IMR-90 (cell line): ENCODE measurements at regions not wholly inside any gene's neighbourhood (a gene's known extent, or its start where the extent isn't known, plus 50 kb on each side); places are given as distances from the start of the nearest gene placed in this dataset.
A peak's percentile ranks its signal among the peaks of the same experiment; 100 is the strongest.

ENCODE experiments used
- ATAC-seq: fragments of 200-7000 bp; cut with Tn5 transposase; 2 replicates; pipeline ENCODE4 v1.9.1; 2020; ENCODE audit warnings: low read depth, mild to moderate bottlenecking, moderate library complexity
- BruUV-seq: library from RNA; stranded (reverse); fragments of 400-500 nt; replicated peaks from 2 replicates; lab custom pipeline; 2021; lab: Mats Ljungman, UMichigan
- CTCF ChIA-PET: fragments of 300-600 bp; formaldehyde crosslinking; extraction: SDS; loops from one replicate; lab custom pipeline; 2021; ENCODE audit warnings: antibody characterized with exemption; lab: Yijun Ruan, JAX
- POLR2A ChIA-PET: fragments of 300-600 bp; sonication (Branson Sonifier 250); formaldehyde crosslinking; loops from one replicate; lab custom pipeline; 2022; ENCODE audit warnings: antibody characterized with exemption; ENCODE audit not compliant: unreplicated experiment; lab: Charles Lee
- DNase-seq: peaks from one replicate; pipeline ENCODE4 v3.0.0; 2013
- H2AFZ ChIP-seq: replicated peaks from 2 replicates; pipeline ENCODE3; 2013; ENCODE audit warnings: low read length, mild to moderate bottlenecking; ENCODE audit not compliant: poor library complexity
- H2AK5ac ChIP-seq: 2 replicates; pipeline ENCODE4 v1.6.1; 2013; ENCODE audit warnings: low read depth, low read length, inconsistent platforms
- H2AK9ac ChIP-seq: replicated peaks from 2 replicates; pipeline ENCODE3; 2013; ENCODE audit warnings: mild to moderate bottlenecking, low read depth, low read length, moderate library complexity; ENCODE audit not compliant: poor library complexity
- H2BK120ac ChIP-seq: 2 replicates; pipeline ENCODE4 v1.6.1; 2013; ENCODE audit warnings: low read depth, low read length, inconsistent platforms
- H2BK15ac ChIP-seq: 3 replicates; pipeline ENCODE4 v1.6.1; 2013; ENCODE audit warnings: low read depth, low read length, inconsistent platforms
- H2BK20ac ChIP-seq: 2 replicates; pipeline ENCODE4 v1.6.1; 2013; ENCODE audit warnings: low read depth, mild to moderate bottlenecking, inconsistent platforms, low read length, moderate library complexity
- H2BK5ac ChIP-seq: 2 replicates; pipeline ENCODE4 v1.6.1; 2013; ENCODE audit warnings: mild to moderate bottlenecking, low read depth, low read length, inconsistent platforms; ENCODE audit not compliant: poor library complexity, severe bottlenecking
- H3K14ac ChIP-seq: replicated peaks from 2 replicates; pipeline ENCODE4 v1.6.1; 2013; ENCODE audit warnings: low read depth, low read length, inconsistent platforms
- H3K18ac ChIP-seq: 2 replicates; pipeline ENCODE4 v1.6.1; 2013; ENCODE audit warnings: low read depth, low read length, control low read depth
- H3K23ac ChIP-seq: 2 replicates; pipeline ENCODE4 v1.6.1; 2013; ENCODE audit warnings: low read depth, low read length, inconsistent platforms
- H3K27ac ChIP-seq: 2 replicates; pipeline ENCODE4 v1.5.1; 2013; ENCODE audit warnings: mild to moderate bottlenecking, control low read depth, low read length; ENCODE audit not compliant: insufficient read depth
- H3K27me3 ChIP-seq: 2 replicates; pipeline ENCODE4 v1.6.1; 2013; ENCODE audit warnings: low read length; ENCODE audit not compliant: control insufficient read depth, insufficient read depth
- H3K36me3 ChIP-seq: 2 replicates; pipeline ENCODE4 v1.6.1; 2013; ENCODE audit warnings: low read length, mixed read lengths; ENCODE audit not compliant: control insufficient read depth, insufficient read depth
- H3K4ac ChIP-seq: 2 replicates; pipeline ENCODE4 v1.6.1; 2013; ENCODE audit warnings: low read depth, low read length, inconsistent platforms
- H3K4me1 ChIP-seq: 2 replicates; pipeline ENCODE4 v1.6.1; 2013; ENCODE audit warnings: low read length, mixed read lengths; ENCODE audit not compliant: control insufficient read depth, insufficient read depth
- H3K4me2 ChIP-seq: 2 replicates; pipeline ENCODE4 v1.6.1; 2013; ENCODE audit warnings: low read depth, mild to moderate bottlenecking, control low read depth, low read length, moderate library complexity
- H3K4me3 ChIP-seq: 2 replicates; pipeline ENCODE4 v1.5.1; 2013; ENCODE audit warnings: low read depth, mild to moderate bottlenecking, control low read depth, low read length, moderate library complexity; ENCODE audit not compliant: insufficient read depth
- H3K56ac ChIP-seq: 2 replicates; pipeline ENCODE4 v1.6.1; 2013; ENCODE audit warnings: low read length, inconsistent platforms; ENCODE audit not compliant: insufficient read depth; ENCODE audit errors: extremely low read depth
- H3K79me1 ChIP-seq, 2 experiments: 2 replicates each; pipeline ENCODE4 v1.6.1; 2013; ENCODE audit warnings: low read length in 2 of 2, inconsistent platforms in 1 of 2, low read depth in 1 of 2
- H3K9ac ChIP-seq: 2 replicates; pipeline ENCODE4 v1.6.1; 2013; ENCODE audit warnings: low read depth, low read length, control low read depth
- H3K9me1 ChIP-seq: 2 replicates; pipeline ENCODE4 v1.6.1; 2013; ENCODE audit warnings: low read length, inconsistent platforms; ENCODE audit not compliant: insufficient read depth
- H3K9me3 ChIP-seq: 2 replicates; pipeline ENCODE4 v1.6.1; 2013; ENCODE audit warnings: low read length; ENCODE audit not compliant: control insufficient read depth, insufficient read depth
- H4K20me1 ChIP-seq: 2 replicates; pipeline ENCODE4 v1.6.1; 2013; ENCODE audit warnings: low read length, inconsistent platforms; ENCODE audit not compliant: insufficient read depth
- H4K5ac ChIP-seq: 2 replicates; pipeline ENCODE4 v1.6.1; 2013; ENCODE audit warnings: mild to moderate bottlenecking, low read depth, low read length, control low read depth
- H4K8ac ChIP-seq, 2 experiments: 2 replicates each; pipeline ENCODE4 v1.6.1; 2013; ENCODE audit warnings: low read depth in 2 of 2, low read length in 2 of 2, control low read depth in 1 of 2, inconsistent platforms in 1 of 2
- H4K91ac ChIP-seq: 2 replicates; pipeline ENCODE4 v1.6.1; 2013; ENCODE audit warnings: low read depth, low read length, inconsistent platforms; ENCODE audit not compliant: insufficient read depth
- BHLHE40 ChIP-seq: fragments of 150-350 bp; IDR thresholded peaks from 2 replicates; pipeline ENCODE4 v1.6.1; 2016; ENCODE audit warnings: mild to moderate bottlenecking, low read depth, low read length
- CEBPB ChIP-seq: IDR thresholded peaks from 2 replicates; pipeline ENCODE4 v1.6.1; 2012; ENCODE audit warnings: low read depth, low read length, improper control_type of control experiment
- MAFK ChIP-seq: IDR thresholded peaks from 2 replicates; pipeline ENCODE4 v1.6.1; 2012; ENCODE audit warnings: low read depth, low read length, improper control_type of control experiment
- RCOR1 ChIP-seq: IDR thresholded peaks from 2 replicates; pipeline ENCODE4 v1.6.1; 2012; ENCODE audit warnings: mild to moderate bottlenecking, low read length, improper control_type of control experiment; ENCODE audit not compliant: insufficient replicate concordance
- SMC3 ChIP-seq: fragments of 150-350 bp; IDR thresholded peaks from 2 replicates; pipeline ENCODE4 v1.6.1; 2016; ENCODE audit warnings: low read depth, mild to moderate bottlenecking, antibody characterized with exemption, low read length, moderate library complexity
- WGBS, 2 experiments: methylation state at CpG; one replicate each; pipeline versions ENCODE4 v1.1.5 to v1.1.7; 2013; ENCODE audit warnings: missing lambda C conversion rate in 2 of 2; ENCODE audit not compliant: insufficient read length in 1 of 2; ENCODE audit errors: extremely low coverage in 2 of 2; 5-methylcytosine and 5-hydroxymethylcytosine counted together
- dilution Hi-C: fragments of 300-500 bp; cut with HindIII; formaldehyde crosslinking; loops from one replicate; pipeline ENCODE4 v1.14.3; 2018; ENCODE audit warnings: low sequenced_read_pairs; ENCODE audit not compliant: unreplicated experiment
- in situ Hi-C: fragments of 300-500 bp; cut with MboI; formaldehyde crosslinking; loops from 3 replicates; pipeline ENCODE4 v1.14.3; 2019; ENCODE audit warnings: low sequenced_read_pairs, inconsistent platforms, mixed read lengths
- intact Hi-C: fragments of 100-400 bp; cut with micrococcal nuclease; formaldehyde crosslinking; loops from 2 replicates; pipeline ENCODE4 v1.10.0; 2022

DNA sequence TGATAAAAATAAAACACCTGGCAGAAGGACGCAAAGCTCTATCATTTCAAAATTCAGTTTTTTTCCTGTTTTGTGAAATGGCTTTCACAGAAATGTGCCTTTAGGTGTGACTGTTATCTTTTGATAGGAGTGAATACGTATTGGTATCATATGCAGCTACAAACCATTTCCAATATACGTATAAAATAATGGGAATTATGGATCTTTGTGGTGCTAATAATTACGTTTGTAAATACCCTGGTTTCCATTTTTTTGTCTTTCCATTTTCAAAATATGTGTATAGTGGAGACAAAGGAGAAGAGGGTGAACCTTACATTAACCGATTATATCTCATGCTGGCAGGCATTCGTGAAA lies 108.7 kb upstream of the GMDS start:
- H3K36me3 ChIP-seq, result no peaks in the 10 kb centered on the region
- no peak overlapping the region for H3K23ac ChIP-seq
- no peaks in the 10 kb centered on the region for H3K27me3 ChIP-seq
- H3K9ac ChIP-seq, result no peak overlapping the region
- TF ChIP-seq CEBPB (no peak), MAFK (no peak), SMC3 (no peak), RCOR1 (no peak), BHLHE40 (no peak)
- H3K9me1 ChIP-seq, result peaks cover 3% of the 10 kb centered on the region; the same call in 1 of the 2 replicates
- H3K27ac ChIP-seq, result no peak overlapping the region
- in situ Hi-C loops (loop anchor here (5.0 to 10.0 kb wide), 3 partner anchors 249 to 752 kb away; no protein-coding TSS in a partner anchor), dilution Hi-C loops (no loop called here), intact Hi-C loops (loop anchor here (2.0 to 10.0 kb wide), 5 partner anchors 249 to 749 kb away; no protein-coding TSS in a partner anchor)
- H4K5ac ChIP-seq, result no peak overlapping the region
- H2BK5ac ChIP-seq, result no peak overlapping the region
- CTCF ChIA-PET, result interaction anchor here (1.0 to 1.6 kb wide), 9 partner anchors 9 to 758 kb away, joined by 3 to 8 read pairs (median 4); no protein-coding TSS in a partner anchor
- no peak overlapping the region for H2BK15ac ChIP-seq
- H3K4me2 ChIP-seq, result peak overlapping the region; percentile 31; the same call in 1 of the 2 replicates
- H3K18ac ChIP-seq, result no peak overlapping the region
- H2AK9ac ChIP-seq, result no peak overlapping the region
- H2AK5ac ChIP-seq, result no peak overlapping the region
- DNase-seq (no peak), ATAC-seq (no peak)
- H3K4ac ChIP-seq, result no peak overlapping the region
- H3K4me1 ChIP-seq, result peaks cover 8% of the 10 kb centered on the region
- H3K56ac ChIP-seq, result no peak overlapping the region
- H2AFZ ChIP-seq, result no peak overlapping the region
- peaks cover 2% of the 10 kb centered on the region; the same call in 1 of the 2 replicates for H4K20me1 ChIP-seq
- no peak overlapping the region for H3K14ac ChIP-seq
- H2BK20ac ChIP-seq, result no peak overlapping the region
- BruUV-seq, result no TSS peak
- no CpG with 5 or more reads among the region's 6 CpGs for WGBS, 2 experiments
- H3K9me3 ChIP-seq, result no peaks in the 10 kb centered on the region
- no peak overlapping the region for H3K4me3 ChIP-seq
- 0 out of 4 replicates have a peak, but pooled peaks cover 0 to 5% of the 10 kb centered on the region in 2 experiments for H3K79me1 ChIP-seq
- no peak overlapping the region for H2BK120ac ChIP-seq
- H4K8ac ChIP-seq, result no peak overlapping the region
- POLR2A ChIA-PET, result interaction anchor here (0.5 to 0.6 kb wide), 2 partner anchors 11 to 743 kb away, joined by 3 to 19 read pairs; no protein-coding TSS in a partner anchor
- no peak overlapping the region for H4K91ac ChIP-seq
